DND-41 (cell line): ENCODE measurements at regions not wholly inside any gene's neighbourhood (a gene's known extent, or its start where the extent isn't known, plus 50 kb on each side); places are given as distances from the start of the nearest gene placed in this dataset.

Experiments
- CTCF ChIP-seq: IDR thresholded peaks from 2 replicates; pipeline ENCODE4 v1.5.1; 2012; ENCODE audit warnings: borderline replicate concordance, low read length, moderate library complexity, mild to moderate bottlenecking; ENCODE audit not compliant: poor library complexity, severe bottlenecking; ENCODE audit errors: extremely low read depth
- EZH2 ChIP-seq: IDR thresholded peaks from 3 replicates; pipeline ENCODE4 v1.6.1; 2012; ENCODE audit warnings: borderline replicate concordance, low read depth, mild to moderate bottlenecking, moderate library complexity, low read length, inconsistent platforms; ENCODE audit not compliant: severe bottlenecking

GRCh38 chr10:78578929-78579328, 489.8 kb upstream of the ZMIZ1 start:
- TF ChIP-seq EZH2 (no peak), CTCF (no peak)
